KMS-11 (cell line): ENCODE measurements at regions not wholly inside any gene's neighbourhood (a gene's known extent, or its start where the extent isn't known, plus 50 kb on each side); places are given as distances from the start of the nearest gene placed in this dataset.

Experiments used
- H2AFZ ChIP-seq: fragments of 200-600 bp; sonication (generic); 2 replicates; pipeline ENCODE4 v1.6.1; 2016; ENCODE audit warnings: antibody characterized with exemption, mixed run types, low read depth
- H3K27ac ChIP-seq: fragments of 200-600 bp; sonication (generic); 2 replicates; pipeline ENCODE4 v1.6.1; 2016; ENCODE audit warnings: mild to moderate bottlenecking, mixed run types
- H3K27me3 ChIP-seq: fragments of 200-600 bp; sonication (generic); 2 replicates; pipeline ENCODE4 v1.6.1; 2017; ENCODE audit warnings: mild to moderate bottlenecking, low read depth, mixed run types, moderate library complexity; ENCODE audit not compliant: insufficient read depth
- H3K36me3 ChIP-seq: fragments of 200-600 bp; sonication (generic); 2 replicates; pipeline ENCODE4 v1.6.1; 2017; ENCODE audit warnings: mild to moderate bottlenecking, mixed run types; ENCODE audit not compliant: insufficient read depth
- H3K4me1 ChIP-seq: fragments of 200-600 bp; sonication (generic); 2 replicates; pipeline ENCODE4 v1.6.1; 2016; ENCODE audit warnings: mild to moderate bottlenecking, low read depth, mixed run types; ENCODE audit not compliant: poor library complexity, severe bottlenecking
- H3K4me2 ChIP-seq: fragments of 200-600 bp; sonication (generic); 2 replicates; pipeline ENCODE4 v1.7.0; 2016; ENCODE audit warnings: mild to moderate bottlenecking, mixed run types
- H3K4me3 ChIP-seq: fragments of 200-600 bp; sonication (generic); IDR thresholded peaks from 2 replicates; pipeline ENCODE4 v1.6.1; 2017; ENCODE audit warnings: low read depth, low read length, mixed read lengths; ENCODE audit not compliant: insufficient read depth
- H3K79me2 ChIP-seq: fragments of 200-600 bp; sonication (generic); 2 replicates; pipeline ENCODE4 v1.6.1; 2016; ENCODE audit warnings: low read depth, mixed run types; ENCODE audit not compliant: insufficient read depth
- H3K9ac ChIP-seq: fragments of 200-600 bp; sonication (generic); 2 replicates; pipeline ENCODE4 v1.6.1; 2016; ENCODE audit warnings: mild to moderate bottlenecking, mixed run types
- H4K20me1 ChIP-seq: fragments of 200-600 bp; sonication (generic); 2 replicates; pipeline ENCODE4 v1.6.1; 2016; ENCODE audit warnings: mild to moderate bottlenecking, mixed run types; ENCODE audit not compliant: insufficient read depth
- TF ChIP-seq, protein P1 (sequence below): fragments of 200-600 bp; sonication (generic); conservative IDR thresholded peaks from 2 replicates; pipeline ENCODE4 v1.6.1; 2017; ENCODE audit warnings: low read depth, mild to moderate bottlenecking, antibody characterized with exemption, low read length, moderate library complexity, mixed read lengths

DNA sequence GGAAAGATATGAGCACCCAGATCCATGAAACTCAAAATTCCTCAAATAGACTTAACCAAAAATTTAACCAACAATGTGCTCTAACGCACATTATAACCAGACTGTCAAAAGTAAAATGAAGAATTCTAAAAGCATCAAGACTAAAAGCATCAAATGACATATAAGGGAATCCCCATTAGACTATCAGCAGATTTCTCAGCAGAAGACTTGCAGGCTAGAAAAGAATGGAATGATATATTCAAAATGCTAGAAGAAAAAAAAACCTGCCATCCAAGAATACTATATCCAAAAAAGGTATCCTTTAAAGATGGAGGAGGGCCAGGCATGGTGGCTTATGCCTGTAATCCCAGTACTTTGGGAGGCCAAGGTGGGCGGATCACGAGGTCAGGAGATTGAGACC lies 117.5 kb upstream of the UBASH3B start:
- H3K4me3 ChIP-seq = no peak overlapping the region
- H3K27me3 ChIP-seq = no peaks in the 10 kb centered on the region
- no peaks in the 10 kb centered on the region for H3K4me1 ChIP-seq
- no peaks in the 10 kb centered on the region for H4K20me1 ChIP-seq
- no peak overlapping the region for H3K4me2 ChIP-seq
- no peaks in the 10 kb centered on the region for H3K36me3 ChIP-seq
- TF ChIP-seq, protein P1, sequence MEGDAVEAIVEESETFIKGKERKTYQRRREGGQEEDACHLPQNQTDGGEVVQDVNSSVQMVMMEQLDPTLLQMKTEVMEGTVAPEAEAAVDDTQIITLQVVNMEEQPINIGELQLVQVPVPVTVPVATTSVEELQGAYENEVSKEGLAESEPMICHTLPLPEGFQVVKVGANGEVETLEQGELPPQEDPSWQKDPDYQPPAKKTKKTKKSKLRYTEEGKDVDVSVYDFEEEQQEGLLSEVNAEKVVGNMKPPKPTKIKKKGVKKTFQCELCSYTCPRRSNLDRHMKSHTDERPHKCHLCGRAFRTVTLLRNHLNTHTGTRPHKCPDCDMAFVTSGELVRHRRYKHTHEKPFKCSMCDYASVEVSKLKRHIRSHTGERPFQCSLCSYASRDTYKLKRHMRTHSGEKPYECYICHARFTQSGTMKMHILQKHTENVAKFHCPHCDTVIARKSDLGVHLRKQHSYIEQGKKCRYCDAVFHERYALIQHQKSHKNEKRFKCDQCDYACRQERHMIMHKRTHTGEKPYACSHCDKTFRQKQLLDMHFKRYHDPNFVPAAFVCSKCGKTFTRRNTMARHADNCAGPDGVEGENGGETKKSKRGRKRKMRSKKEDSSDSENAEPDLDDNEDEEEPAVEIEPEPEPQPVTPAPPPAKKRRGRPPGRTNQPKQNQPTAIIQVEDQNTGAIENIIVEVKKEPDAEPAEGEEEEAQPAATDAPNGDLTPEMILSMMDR = no peak
- no peak overlapping the region for H2AFZ ChIP-seq
- H3K79me2 ChIP-seq = no peaks in the 10 kb centered on the region
- no peak overlapping the region for H3K27ac ChIP-seq
- H3K9ac ChIP-seq = no peak overlapping the region

DNA sequence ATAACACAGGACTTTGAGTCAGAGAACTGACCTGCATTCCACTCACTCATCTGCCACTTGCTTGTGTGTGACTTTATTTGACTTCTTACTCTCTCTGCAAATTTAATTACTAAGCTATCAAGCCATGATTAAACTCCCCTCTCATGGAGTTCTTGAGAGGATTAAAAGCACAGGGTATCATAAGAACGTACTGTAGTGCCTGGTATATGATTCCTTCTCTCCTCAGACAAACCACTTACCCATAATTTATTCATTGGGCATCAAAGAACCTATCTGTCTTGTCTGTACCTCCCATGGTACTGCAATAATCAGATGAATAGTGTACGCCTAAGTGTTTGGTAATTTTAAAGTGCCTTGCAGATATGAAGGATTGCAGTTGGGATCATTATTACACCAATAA lies 130.6 kb upstream of the UBASH3B start:
- H3K79me2 ChIP-seq = no peaks in the 10 kb centered on the region
- no peak overlapping the region for H2AFZ ChIP-seq
- no peak overlapping the region for H3K9ac ChIP-seq
- H3K4me3 ChIP-seq = no peak overlapping the region
- no peak overlapping the region for H3K4me2 ChIP-seq
- H3K4me1 ChIP-seq = no peaks in the 10 kb centered on the region
- no peaks in the 10 kb centered on the region for H3K27me3 ChIP-seq
- no peaks in the 10 kb centered on the region for H3K36me3 ChIP-seq
- no peak overlapping the region for H3K27ac ChIP-seq
- H4K20me1 ChIP-seq = no peaks in the 10 kb centered on the region
- TF ChIP-seq, protein P1 = no peak

DNA sequence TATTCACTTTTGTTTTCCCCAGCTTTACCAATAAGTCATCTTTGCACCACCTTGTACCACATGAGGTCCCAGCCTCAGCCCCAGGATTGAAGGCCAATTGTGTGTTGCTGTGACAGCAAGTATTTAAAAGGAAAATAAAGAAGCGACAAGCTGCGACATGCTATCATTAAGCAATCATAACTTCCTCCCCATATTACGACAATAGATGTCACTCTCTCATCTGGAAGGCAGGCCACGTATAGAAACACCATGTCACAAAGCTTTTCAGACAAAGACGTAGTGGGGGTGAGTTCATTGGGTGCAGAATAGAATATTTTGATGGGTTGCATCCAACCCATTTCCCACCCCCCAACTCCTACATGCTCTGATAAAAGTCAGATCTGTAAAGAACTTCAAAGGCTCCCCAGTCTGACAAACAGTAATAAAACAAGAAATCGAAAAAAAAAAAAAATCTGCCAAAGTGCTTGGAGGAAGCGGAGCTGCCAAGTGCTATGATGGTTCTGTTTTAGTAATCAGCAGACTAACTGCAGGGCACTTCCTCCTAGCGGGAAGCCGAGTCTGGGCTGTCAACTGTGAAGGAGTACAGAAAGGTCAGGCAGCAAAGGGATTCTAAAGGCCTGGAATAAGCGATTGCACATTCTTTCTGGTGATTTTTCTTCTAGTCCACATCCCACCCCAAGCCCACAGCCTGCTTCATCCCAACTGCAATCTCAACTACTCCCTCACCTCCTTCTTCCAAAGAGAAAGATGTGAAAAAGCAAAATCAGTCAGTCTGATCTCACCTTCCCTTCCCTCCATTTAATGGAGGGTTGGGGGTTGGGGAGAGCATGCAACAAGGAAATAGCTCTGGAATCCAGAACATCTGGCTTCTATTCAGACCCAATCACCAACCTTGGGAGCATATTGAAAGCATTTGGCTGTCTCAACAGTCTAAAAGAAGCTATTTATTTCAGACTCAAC lies 131.4 kb upstream of the UBASH3B start:
- no peak overlapping the region for H2AFZ ChIP-seq
- TF ChIP-seq, protein P1 = no peak
- no peak overlapping the region for H3K9ac ChIP-seq
- H3K4me3 ChIP-seq = no peak overlapping the region
- no peaks in the 10 kb centered on the region for H3K36me3 ChIP-seq
- H3K79me2 ChIP-seq = no peaks in the 10 kb centered on the region
- H4K20me1 ChIP-seq = no peaks in the 10 kb centered on the region
- no peak overlapping the region for H3K27ac ChIP-seq
- H3K4me2 ChIP-seq = no peak overlapping the region
- H3K27me3 ChIP-seq = no peaks in the 10 kb centered on the region
- H3K4me1 ChIP-seq = no peaks in the 10 kb centered on the region

DNA sequence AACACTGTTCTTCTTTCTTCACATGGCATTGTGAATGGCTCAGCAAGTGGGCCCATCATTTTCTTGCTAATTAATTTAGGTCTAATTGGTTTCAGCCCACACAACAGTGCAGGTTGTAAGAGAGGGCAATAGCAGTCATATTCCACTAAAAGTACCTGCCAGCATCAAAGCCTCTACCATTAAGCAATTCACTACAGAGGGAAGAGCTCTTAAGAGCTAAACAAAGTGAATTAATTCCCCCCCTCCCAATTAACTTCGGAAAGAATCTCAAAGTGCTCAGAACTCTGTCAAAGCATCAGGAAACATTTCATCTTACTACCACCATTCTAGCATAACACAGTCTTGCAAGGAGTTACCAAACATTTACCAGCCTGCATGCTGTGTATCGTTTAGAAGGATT lies 133.9 kb upstream of the UBASH3B start:
- no peak overlapping the region for H3K4me3 ChIP-seq
- no peak overlapping the region for H3K4me2 ChIP-seq
- H3K27ac ChIP-seq = no peak overlapping the region
- no peaks in the 10 kb centered on the region for H3K4me1 ChIP-seq
- no peaks in the 10 kb centered on the region for H4K20me1 ChIP-seq
- no peaks in the 10 kb centered on the region for H3K36me3 ChIP-seq
- H3K79me2 ChIP-seq = no peaks in the 10 kb centered on the region
- H3K9ac ChIP-seq = no peak overlapping the region
- no peak overlapping the region for H2AFZ ChIP-seq
- no peaks in the 10 kb centered on the region for H3K27me3 ChIP-seq
- TF ChIP-seq, protein P1 = no peak
